ENCODE measurements at regions not wholly inside any gene's neighbourhood (a gene's known extent, or its start where the extent isn't known, plus 50 kb on each side); places are given as distances from the start of the nearest gene placed in this dataset.
A peak's percentile ranks its signal among the peaks of the same experiment; 100 is the strongest.

DNA sequence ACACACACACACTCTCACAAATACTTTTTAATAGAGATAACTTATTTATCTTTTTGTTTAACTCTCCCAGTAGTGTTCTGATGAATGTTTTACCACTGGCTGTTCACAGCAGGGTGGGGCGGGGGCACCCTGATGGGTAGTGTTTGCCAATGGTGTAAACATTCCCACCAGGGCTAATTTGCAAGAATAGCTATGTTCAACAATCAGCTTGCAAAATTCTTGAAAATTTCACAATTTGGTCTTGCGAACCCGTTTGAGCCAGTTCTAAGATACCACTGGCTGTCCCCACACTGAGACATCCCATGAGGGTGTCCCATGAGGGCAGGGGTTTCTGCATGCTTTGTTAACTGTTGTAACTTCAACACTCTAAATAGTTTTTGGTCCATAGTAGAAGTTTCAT lies 348.5 kb downstream of the CXCL12 start:
- Mint-ChIP-seq H3K36me3 (ENCODE audit: low read depth) (no peaks in the 10 kb centered on the region), H3K27me3 (ENCODE audit: low read depth) (peaks cover 13% of the 10 kb centered on the region), H3K9me3 (no peaks in the 10 kb centered on the region), H3K4me1 (ENCODE audit: low read depth) (no peaks in the 10 kb centered on the region), H3K4me3 (no peak overlapping the region), H3K27ac (no peak overlapping the region)
- CTCF ChIA-PET, result no interaction called here
- intact Hi-C loops (cut with micrococcal nuclease), result no loop called here
- no peak for DNase-seq

DNA sequence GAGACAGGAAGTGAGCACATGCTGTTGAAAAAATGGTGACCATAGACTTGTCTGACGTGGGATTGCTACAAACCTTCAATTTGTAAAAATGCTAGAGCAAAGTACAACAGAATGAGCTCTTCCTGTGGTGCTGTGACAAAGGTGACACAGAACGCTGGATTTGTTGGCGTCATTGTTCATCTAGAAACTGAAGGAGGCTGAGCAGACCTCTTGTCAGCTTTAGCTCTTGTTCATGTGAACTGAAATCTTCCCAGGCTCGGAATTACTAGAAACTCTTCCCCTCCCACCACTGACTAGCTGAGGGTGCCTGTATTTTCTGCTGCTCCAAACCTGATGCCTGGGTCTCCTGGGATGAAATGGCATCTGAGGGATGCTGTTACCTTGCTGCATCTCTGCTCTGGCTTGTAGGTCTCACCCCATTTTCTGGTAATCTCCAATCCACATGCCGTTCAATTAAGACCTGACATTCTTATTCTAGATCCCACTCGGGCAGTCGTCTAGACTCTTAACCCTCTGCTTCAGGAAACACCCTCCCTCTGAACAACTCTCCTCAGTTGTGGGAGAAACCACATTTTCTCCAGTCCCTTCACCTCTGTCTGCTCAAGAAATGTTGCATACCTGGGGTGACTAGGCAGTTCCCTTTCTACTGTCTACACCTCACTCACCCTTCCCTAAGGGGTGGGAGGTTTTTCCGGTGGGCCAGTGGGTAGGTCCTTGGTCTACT lies 349.3 kb downstream of the CXCL12 start:
- Mint-ChIP-seq H3K4me1 (ENCODE audit: low read depth) (no peaks in the 10 kb centered on the region), H3K36me3 (ENCODE audit: low read depth) (no peaks in the 10 kb centered on the region), H3K27me3 (ENCODE audit: low read depth) (peaks cover 13% of the 10 kb centered on the region), H3K27ac (no peak overlapping the region), H3K9me3 (no peaks in the 10 kb centered on the region), H3K4me3 (no peak overlapping the region)
- CTCF ChIA-PET, result interaction anchor here (0.6 to 1.0 kb wide), 2 partner anchors 18 to 346 kb away, joined by 3 read pairs; no protein-coding TSS in a partner anchor
- no peak for DNase-seq
- intact Hi-C loops (cut with micrococcal nuclease), result no loop called here

DNA sequence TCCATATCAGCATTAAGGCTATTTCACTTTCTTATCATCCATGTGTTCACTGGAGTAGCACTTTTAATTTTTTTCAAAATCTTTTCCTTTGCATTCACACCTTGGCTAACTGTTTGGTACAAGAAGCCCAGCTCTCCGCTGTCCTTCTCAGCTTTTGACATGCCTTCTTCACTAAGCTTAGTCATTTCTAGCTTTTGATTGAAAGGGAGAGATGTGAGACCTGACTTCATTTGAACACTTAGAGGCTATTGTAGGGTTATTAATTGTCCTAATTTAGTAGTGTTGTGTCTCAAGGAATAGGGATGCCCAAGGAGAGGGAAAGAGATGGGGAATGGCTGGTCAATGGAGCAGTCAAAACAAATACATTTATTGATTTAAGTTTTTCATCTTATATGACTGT lies 350.0 kb downstream of the CXCL12 start:
- no peaks in the 10 kb centered on the region for H3K4me1 Mint-ChIP-seq (ENCODE audit: low read depth)
- H3K27ac Mint-ChIP-seq, result no peak overlapping the region
- intact Hi-C loops (cut with micrococcal nuclease), result loop anchor here (5.0 kb wide), 1 partner anchor 363 kb away; no protein-coding TSS in a partner anchor
- no peaks in the 10 kb centered on the region for H3K9me3 Mint-ChIP-seq
- CTCF ChIA-PET, result interaction anchor here (1.0 kb wide), 1 partner anchor 17 kb away, joined by 3 read pairs; no protein-coding TSS in a partner anchor
- no peak for DNase-seq
- no peaks in the 10 kb centered on the region for H3K36me3 Mint-ChIP-seq (ENCODE audit: low read depth)
- H3K27me3 Mint-ChIP-seq (ENCODE audit: low read depth), result peaks cover 13% of the 10 kb centered on the region
- no peak overlapping the region for H3K4me3 Mint-ChIP-seq

GRCh38 chr10:44033008-44033407 lies 351.9 kb downstream of the CXCL12 start:
- no peak for DNase-seq
- peaks cover 13% of the 10 kb centered on the region for H3K27me3 Mint-ChIP-seq (ENCODE audit: low read depth)
- no peaks in the 10 kb centered on the region for H3K9me3 Mint-ChIP-seq
- H3K4me1 Mint-ChIP-seq (ENCODE audit: low read depth), result no peaks in the 10 kb centered on the region
- H3K4me3 Mint-ChIP-seq, result no peak overlapping the region
- CTCF ChIA-PET, result no interaction called here
- no peak overlapping the region for H3K27ac Mint-ChIP-seq
- no peaks in the 10 kb centered on the region for H3K36me3 Mint-ChIP-seq (ENCODE audit: low read depth)
- intact Hi-C loops (cut with micrococcal nuclease), result loop anchor here (5.0 kb wide), 1 partner anchor 361 kb away; no protein-coding TSS in a partner anchor

- H3K4me1 Mint-ChIP-seq (ENCODE audit: low read depth), result no peaks in the 10 kb centered on the region
- CTCF ChIA-PET, result no interaction called here
- H3K27ac Mint-ChIP-seq, result no peak overlapping the region
- peaks cover 13% of the 10 kb centered on the region for H3K27me3 Mint-ChIP-seq (ENCODE audit: low read depth)
- intact Hi-C loops (cut with micrococcal nuclease), result loop anchor here (5.0 kb wide), 1 partner anchor 360 kb away; no protein-coding TSS in a partner anchor
- no peaks in the 10 kb centered on the region for H3K9me3 Mint-ChIP-seq
- H3K36me3 Mint-ChIP-seq (ENCODE audit: low read depth), result no peaks in the 10 kb centered on the region
- no peak overlapping the region for H3K4me3 Mint-ChIP-seq
- no peak for DNase-seq
These were observed 352.7 kb downstream of the CXCL12 start for GRCh38 chr10:44032216-44032615.

DNA sequence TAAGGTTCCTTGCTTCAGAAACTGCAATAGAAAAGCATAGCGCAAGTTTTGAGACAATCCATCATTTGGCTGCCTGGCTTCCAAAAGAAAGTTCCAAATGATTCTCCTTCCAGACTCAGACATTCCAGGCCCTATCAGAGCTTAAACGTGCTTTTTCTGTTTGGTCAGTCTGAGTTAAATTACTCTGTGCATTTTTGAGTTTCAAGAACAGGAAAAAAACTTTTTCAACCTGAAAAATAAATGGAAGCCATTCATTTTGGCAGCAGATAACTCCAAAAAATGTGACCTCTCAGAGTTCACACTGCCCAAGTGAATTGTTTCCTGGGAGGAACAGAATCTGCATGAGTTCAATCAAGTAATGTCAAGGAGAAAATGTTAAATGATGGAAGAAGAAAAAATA lies 354.2 kb downstream of the CXCL12 start:
- no peak for DNase-seq
- no peaks in the 10 kb centered on the region for H3K9me3 Mint-ChIP-seq
- CTCF ChIA-PET, result interaction anchor here (0.5 to 1.2 kb wide), 3 partner anchors 341 to 359 kb away, joined by 4 to 8 read pairs (median 4); no protein-coding TSS in a partner anchor

DNA sequence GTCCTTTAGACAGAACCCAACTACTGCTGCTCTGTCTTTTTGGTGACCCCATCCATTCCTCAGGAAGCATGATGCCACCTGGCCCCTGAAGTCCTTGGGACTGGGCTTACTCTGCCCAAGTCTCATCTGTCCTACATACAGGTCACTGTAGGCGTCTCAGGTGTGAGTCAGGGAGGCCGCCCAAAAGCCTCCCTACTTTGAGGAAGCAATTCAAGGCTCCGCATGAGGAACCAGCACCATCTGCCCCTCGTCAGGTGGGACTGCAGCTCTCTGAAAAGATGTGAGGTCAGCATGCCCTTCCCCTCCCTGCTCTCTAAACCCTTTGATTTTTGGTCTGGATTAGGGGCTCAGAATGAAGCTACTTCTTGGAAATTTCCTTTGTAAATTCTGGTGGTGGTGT lies 354.8 kb downstream of the CXCL12 start:
- CTCF ChIA-PET, result interaction anchor here (0.7 to 1.2 kb wide), 4 partner anchors 11 to 844 kb away, joined by 3 to 8 read pairs (median 4); no protein-coding TSS in a partner anchor
- Mint-ChIP-seq H3K27ac (no peak overlapping the region), H3K9me3 (no peaks in the 10 kb centered on the region), H3K36me3 (ENCODE audit: low read depth) (no peaks in the 10 kb centered on the region), H3K4me3 (no peak overlapping the region), H3K27me3 (ENCODE audit: low read depth) (no peaks in the 10 kb centered on the region), H3K4me1 (ENCODE audit: low read depth) (no peaks in the 10 kb centered on the region)
- intact Hi-C loops (cut with micrococcal nuclease), result loop anchor here (1.0 to 5.0 kb wide), 2 partner anchors 340 to 358 kb away; no protein-coding TSS in a partner anchor
- DNase-seq, result peak; percentile 51

More for the DNA sequence above, 354.2 kb downstream of the CXCL12 start:
- Mint-ChIP-seq H3K36me3 (ENCODE audit: low read depth) (no peaks in the 10 kb centered on the region), H3K4me1 (ENCODE audit: low read depth) (no peaks in the 10 kb centered on the region), H3K4me3 (no peak overlapping the region), H3K27ac (no peak overlapping the region), H3K27me3 (ENCODE audit: low read depth) (peaks cover 4% of the 10 kb centered on the region)
- intact Hi-C loops (cut with micrococcal nuclease), result loop anchor here (1.0 to 5.0 kb wide), 2 partner anchors 340 to 358 kb away; no protein-coding TSS in a partner anchor

- intact Hi-C loops (cut with micrococcal nuclease), result no loop called here
- Mint-ChIP-seq H3K36me3 (ENCODE audit: low read depth) (no peaks in the 10 kb centered on the region), H3K9me3 (no peaks in the 10 kb centered on the region), H3K27me3 (ENCODE audit: low read depth) (no peaks in the 10 kb centered on the region), H3K27ac (no peak overlapping the region), H3K4me3 (no peak overlapping the region), H3K4me1 (ENCODE audit: low read depth) (no peaks in the 10 kb centered on the region)
- CTCF ChIA-PET, result no interaction called here
- no peak for DNase-seq
These were observed 356.3 kb downstream of the CXCL12 start for GRCh38 chr10:44028384-44029137.

DNA sequence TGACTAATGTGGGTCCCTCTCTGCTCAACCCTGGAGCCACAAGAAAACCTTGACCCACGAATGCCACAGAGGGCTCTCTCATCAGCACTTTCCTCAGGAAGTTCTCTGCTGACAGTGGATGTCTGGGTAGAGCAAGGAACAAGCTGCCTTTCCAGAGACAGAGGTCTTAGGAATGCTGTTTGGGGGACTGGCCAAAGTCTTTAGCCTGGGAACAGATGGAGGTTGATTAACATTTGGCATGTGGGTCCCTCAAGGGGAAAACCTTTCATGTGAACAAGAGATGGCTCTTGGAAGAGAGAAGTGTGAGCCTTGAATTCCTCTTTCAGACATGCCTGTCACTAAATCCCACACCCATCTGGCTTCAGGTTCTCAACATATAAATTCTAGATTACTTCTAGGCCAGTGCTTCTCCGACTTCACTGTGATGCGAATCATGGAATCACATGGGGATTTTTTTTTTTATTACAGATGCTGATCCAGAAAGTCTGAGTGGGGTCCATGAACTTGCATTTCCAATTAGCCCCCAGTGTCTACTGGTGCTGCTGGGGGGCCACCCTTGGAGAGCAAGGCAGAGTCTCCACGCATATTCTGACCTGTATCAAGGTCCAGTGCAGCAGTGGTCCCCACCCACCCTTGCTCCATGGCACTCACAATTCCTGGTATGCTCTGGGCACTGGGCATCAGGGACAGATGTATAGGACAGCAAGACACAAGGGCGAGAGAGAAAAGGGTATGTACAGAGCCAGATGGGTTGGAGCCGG lies 360.4 kb downstream of the CXCL12 start:
- intact Hi-C loops (cut with micrococcal nuclease), result no loop called here
- H3K9me3 Mint-ChIP-seq, result no peaks in the 10 kb centered on the region
- H3K4me1 Mint-ChIP-seq (ENCODE audit: low read depth), result no peaks in the 10 kb centered on the region
- no peak overlapping the region for H3K27ac Mint-ChIP-seq
- no peaks in the 10 kb centered on the region for H3K27me3 Mint-ChIP-seq (ENCODE audit: low read depth)
- no peak for DNase-seq
- H3K36me3 Mint-ChIP-seq (ENCODE audit: low read depth), result no peaks in the 10 kb centered on the region
- no peak overlapping the region for H3K4me3 Mint-ChIP-seq
- CTCF ChIA-PET, result interaction anchor here (0.6 kb wide), 1 partner anchor 123 kb away, joined by 3 read pairs; no protein-coding TSS in a partner anchor

DNA sequence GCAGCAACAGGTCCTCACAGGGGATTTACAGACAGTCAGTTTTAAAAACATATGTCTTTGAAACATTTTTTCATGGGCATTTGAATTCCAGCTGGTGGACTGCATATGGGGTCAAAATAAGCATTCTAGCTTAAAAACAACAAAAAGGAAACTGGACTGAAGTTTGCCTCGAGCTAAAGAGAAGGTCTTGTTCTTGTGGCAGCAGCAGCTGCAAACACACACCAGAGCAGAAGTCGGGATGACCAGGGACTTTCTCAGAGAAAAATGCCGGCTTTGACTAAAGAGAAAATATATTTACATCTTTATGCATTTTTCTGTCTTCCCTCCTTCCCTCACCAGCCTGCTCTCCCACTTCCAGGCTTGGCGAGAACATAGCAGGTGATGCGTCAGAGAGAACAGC lies 361.4 kb downstream of the CXCL12 start:
- CTCF ChIA-PET, result no interaction called here
- Mint-ChIP-seq H3K4me3 (no peak overlapping the region), H3K4me1 (ENCODE audit: low read depth) (no peaks in the 10 kb centered on the region), H3K27me3 (ENCODE audit: low read depth) (no peaks in the 10 kb centered on the region), H3K27ac (no peak overlapping the region), H3K36me3 (ENCODE audit: low read depth) (no peaks in the 10 kb centered on the region), H3K9me3 (no peaks in the 10 kb centered on the region)
- intact Hi-C loops (cut with micrococcal nuclease), result no loop called here
- no peak for DNase-seq

DNA sequence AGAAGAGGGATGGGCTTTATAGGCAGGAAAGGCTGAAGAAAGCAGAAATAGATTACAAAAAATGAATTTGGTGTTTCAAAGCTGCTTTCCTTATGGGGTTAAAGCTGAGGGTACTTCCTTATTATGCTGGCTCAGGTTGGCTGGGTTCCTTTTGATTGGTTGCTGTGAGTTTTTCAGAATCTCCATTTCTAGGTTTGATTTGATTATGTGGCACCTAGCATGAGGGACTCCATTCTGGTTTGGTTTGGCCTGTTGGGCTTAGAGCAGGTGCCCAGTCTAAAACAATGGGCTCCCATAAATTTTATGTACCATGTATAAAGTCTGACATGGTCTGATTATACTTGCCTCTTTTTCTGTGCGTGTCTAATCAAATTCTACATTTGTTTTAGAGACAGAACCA lies 362.7 kb downstream of the CXCL12 start:
- no peaks in the 10 kb centered on the region for H3K27me3 Mint-ChIP-seq (ENCODE audit: low read depth)
- H3K36me3 Mint-ChIP-seq (ENCODE audit: low read depth), result no peaks in the 10 kb centered on the region
- no peak for DNase-seq
- CTCF ChIA-PET, result interaction anchor here (1.7 kb wide), 1 partner anchor 333 kb away, joined by 6 read pairs; no protein-coding TSS in a partner anchor
- no peak overlapping the region for H3K4me3 Mint-ChIP-seq
- H3K27ac Mint-ChIP-seq, result no peak overlapping the region
- intact Hi-C loops (cut with micrococcal nuclease), result no loop called here
- H3K4me1 Mint-ChIP-seq (ENCODE audit: low read depth), result no peaks in the 10 kb centered on the region
- H3K9me3 Mint-ChIP-seq, result no peaks in the 10 kb centered on the region

Data from activated naive CD4-positive, alpha-beta T cell treated with anti-CD3 and anti-CD28 coated beads for 36 hours (primary cell).